GM23338 (cell line): ENCODE measurements at regions not wholly inside any gene's neighbourhood (a gene's known extent, or its start where the extent isn't known, plus 50 kb on each side); places are given as distances from the start of the nearest gene placed in this dataset.

Experiments used
- ATAC-seq: fragments of 200-7000 bp; cut with Tn5 transposase; 3 replicates; pipeline ENCODE4 v1.9.1; 2020
- DNase-seq: peaks from one replicate; pipeline ENCODE4 v3.0.0-alpha.2; 2015; ENCODE audit warnings: low spot score
- H2AFZ ChIP-seq: fragments of 200-600 bp; sonication (generic); 2 replicates; pipeline ENCODE4 v1.8.0; 2016; ENCODE audit warnings: antibody characterized with exemption, mild to moderate bottlenecking, moderate library complexity
- H3F3A ChIP-seq: fragments of 200-600 bp; sonication (generic); replicated peaks from 2 replicates; pipeline ENCODE4 v1.8.0; 2017; ENCODE audit warnings: antibody characterized with exemption, mixed run types, low read depth
- H3K27ac ChIP-seq: fragments of 200-600 bp; sonication (generic); 2 replicates; pipeline ENCODE4 v1.6.1; 2016; ENCODE audit warnings: low read depth
- H3K27me3 ChIP-seq: fragments of 200-600 bp; sonication (generic); 2 replicates; pipeline ENCODE4 v1.8.0; 2016; ENCODE audit warnings: mild to moderate bottlenecking, mixed run types, moderate library complexity; ENCODE audit not compliant: insufficient read depth
- H3K36me3 ChIP-seq: fragments of 200-600 bp; sonication (generic); 2 replicates; pipeline ENCODE4 v1.8.0; 2016; ENCODE audit warnings: mild to moderate bottlenecking; ENCODE audit not compliant: insufficient read depth
- H3K4me1 ChIP-seq: fragments of 200-600 bp; sonication (generic); 2 replicates; pipeline ENCODE4 v1.8.0; 2016; ENCODE audit warnings: mild to moderate bottlenecking, moderate library complexity; ENCODE audit not compliant: insufficient read depth
- H3K4me2 ChIP-seq: fragments of 200-600 bp; sonication (generic); 2 replicates; pipeline ENCODE4 v1.7.1; 2017; ENCODE audit warnings: mixed run types
- H3K4me3 ChIP-seq: fragments of 200-600 bp; sonication (generic); 2 replicates; pipeline ENCODE4 v1.6.1; 2016; ENCODE audit warnings: mixed run types
- H3K79me2 ChIP-seq: fragments of 200-600 bp; sonication (generic); replicated peaks from 2 replicates; pipeline ENCODE4 v1.8.0; 2017; ENCODE audit warnings: mild to moderate bottlenecking; ENCODE audit not compliant: insufficient read depth
- H3K9me2 ChIP-seq: fragments of 200-600 bp; sonication (generic); 2 replicates; pipeline ENCODE4 v1.8.0; 2017; ENCODE audit not compliant: insufficient read depth
- H4K20me1 ChIP-seq: fragments of 200-600 bp; sonication (generic); replicated peaks from 2 replicates; pipeline ENCODE4 v1.8.0; 2017; ENCODE audit warnings: mild to moderate bottlenecking; ENCODE audit not compliant: insufficient read depth
- H3K27ac Mint-ChIP-seq: 2 replicates; pipeline ENCODE4 v1.8.0; 2020; ENCODE audit warnings: inconsistent platforms, mild to moderate bottlenecking, moderate library complexity, mixed read lengths
- H3K27me3 Mint-ChIP-seq: 3 replicates; pipeline ENCODE4 v1.8.0; 2022; ENCODE audit warnings: low read depth, mild to moderate bottlenecking, moderate library complexity, mixed read lengths, inconsistent platforms; ENCODE audit not compliant: insufficient read depth, poor library complexity
- H3K36me3 Mint-ChIP-seq: 3 replicates; pipeline ENCODE4 v1.8.0; 2021; ENCODE audit warnings: low read depth, mild to moderate bottlenecking, inconsistent platforms, moderate library complexity, mixed read lengths
- H3K4me1 Mint-ChIP-seq: 3 replicates; pipeline ENCODE4 v1.8.0; 2020; ENCODE audit warnings: mild to moderate bottlenecking, inconsistent platforms, mixed read lengths
- H3K4me3 Mint-ChIP-seq: 3 replicates; pipeline ENCODE4 v1.8.0; 2021; ENCODE audit warnings: moderate library complexity, mild to moderate bottlenecking, inconsistent platforms, mixed read lengths
- H3K9me3 Mint-ChIP-seq: 3 replicates; pipeline ENCODE4 v1.8.0; 2020; ENCODE audit warnings: moderate library complexity, mild to moderate bottlenecking, inconsistent platforms, mixed read lengths
- CREB1 ChIP-seq: fragments of 250-450 bp; sonication (Bioruptor Pico); IDR thresholded peaks from 2 replicates; pipeline ENCODE4 v1.5.0; 2020; ENCODE audit warnings: low read depth, mild to moderate bottlenecking, moderate library complexity
- EZH2 ChIP-seq: fragments of 200-600 bp; sonication (generic); IDR thresholded peaks from one replicate; pipeline ENCODE4 v1.8.0; 2017; ENCODE audit warnings: antibody characterized with exemption, mild to moderate bottlenecking, low read depth; ENCODE audit not compliant: unreplicated experiment
- EZH2phosphoT487 ChIP-seq: fragments of 200-600 bp; sonication (generic); IDR thresholded peaks from one replicate; pipeline ENCODE4 v1.8.1; 2018; ENCODE audit warnings: antibody characterized with exemption; ENCODE audit not compliant: unreplicated experiment
- JUNB ChIP-seq: IDR thresholded peaks from one replicate; pipeline ENCODE4 v1.6.1; 2016; ENCODE audit warnings: antibody characterized with exemption; ENCODE audit not compliant: unreplicated experiment
- NANOG ChIP-seq: IDR thresholded peaks from 2 replicates; pipeline ENCODE4 v1.6.1; 2016; ENCODE audit warnings: antibody characterized with exemption, borderline replicate concordance
- POLR2AphosphoS5 ChIP-seq: IDR thresholded peaks from 2 replicates; pipeline ENCODE4 v1.6.1; 2016; ENCODE audit warnings: antibody characterized with exemption, low read depth
- STAT1 ChIP-seq: IDR thresholded peaks from one replicate; pipeline ENCODE4 v1.6.1; 2016; ENCODE audit warnings: antibody characterized with exemption; ENCODE audit not compliant: unreplicated experiment
- ZNF114 ChIP-seq: fragments of 250-450 bp; sonication (Bioruptor Pico); IDR thresholded peaks from 2 replicates; pipeline ENCODE4 v1.5.0; 2020; ENCODE audit warnings: mild to moderate bottlenecking, moderate library complexity
- ZNF331 ChIP-seq: fragments of 250-450 bp; sonication (Bioruptor Pico); IDR thresholded peaks from 2 replicates; pipeline ENCODE4 v1.5.0; 2020; ENCODE audit warnings: low read depth, mild to moderate bottlenecking, moderate library complexity
- TF ChIP-seq, protein P1 (sequence below): IDR thresholded peaks from 2 replicates; pipeline ENCODE4 v1.6.1; 2016; ENCODE audit warnings: antibody characterized with exemption
- TF ChIP-seq, protein P2 (sequence below): IDR thresholded peaks from one replicate; pipeline ENCODE4 v1.6.1; 2018; ENCODE audit warnings: antibody characterized with exemption; ENCODE audit not compliant: unreplicated experiment
- TF ChIP-seq, protein P3 (sequence below), 2 experiments: fragments of 200-600 bp in 1 of 2; sonication (generic) in 1 of 2; conservative IDR thresholded peaks; 2 replicates each; pipeline versions ENCODE4 v1.5.1 to v1.6.1; 2016 to 2017; ENCODE audit warnings: antibody characterized with exemption in 2 of 2, low read depth in 2 of 2, mild to moderate bottlenecking in 2 of 2, moderate library complexity in 1 of 2
- TF ChIP-seq, protein P4 (sequence below): fragments of 250-450 bp; sonication (Bioruptor Pico); IDR thresholded peaks from 2 replicates; pipeline ENCODE4 v1.5.0; 2020; ENCODE audit warnings: mild to moderate bottlenecking, moderate library complexity

DNA sequence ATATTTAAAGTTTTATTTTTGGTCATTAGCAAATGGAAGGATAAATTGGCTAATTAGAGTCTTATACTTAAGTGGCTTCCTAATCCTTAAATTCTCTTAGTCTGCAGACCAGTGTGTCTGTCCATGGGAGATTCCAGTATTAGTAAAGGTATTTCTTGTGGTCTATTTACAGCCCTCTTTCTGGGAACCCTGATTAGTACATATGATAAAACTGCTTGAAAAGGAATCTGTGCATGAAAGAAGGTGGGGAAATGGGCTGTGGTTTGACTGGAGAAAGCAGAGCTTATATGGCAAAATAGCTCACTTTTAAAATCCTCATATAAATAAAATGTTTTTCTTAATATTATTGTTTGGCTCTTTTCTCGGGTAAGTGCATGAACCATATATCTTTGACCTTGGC, 124.5 kb upstream of the RHOBTB1 start:
- H3K4me1 ChIP-seq, result no peaks in the 10 kb centered on the region
- H3K36me3 ChIP-seq, result no peaks in the 10 kb centered on the region
- no peaks in the 10 kb centered on the region for H3K36me3 Mint-ChIP-seq
- no peak overlapping the region for H3K4me3 ChIP-seq
- ATAC-seq (no peak), DNase-seq (no peak)
- no peaks in the 10 kb centered on the region for H3K4me1 Mint-ChIP-seq
- H3K27ac ChIP-seq, result no peak overlapping the region
- H3K27ac Mint-ChIP-seq, result no peak overlapping the region
- H3K79me2 ChIP-seq, result no peaks in the 10 kb centered on the region
- TF ChIP-seq, protein P1, sequence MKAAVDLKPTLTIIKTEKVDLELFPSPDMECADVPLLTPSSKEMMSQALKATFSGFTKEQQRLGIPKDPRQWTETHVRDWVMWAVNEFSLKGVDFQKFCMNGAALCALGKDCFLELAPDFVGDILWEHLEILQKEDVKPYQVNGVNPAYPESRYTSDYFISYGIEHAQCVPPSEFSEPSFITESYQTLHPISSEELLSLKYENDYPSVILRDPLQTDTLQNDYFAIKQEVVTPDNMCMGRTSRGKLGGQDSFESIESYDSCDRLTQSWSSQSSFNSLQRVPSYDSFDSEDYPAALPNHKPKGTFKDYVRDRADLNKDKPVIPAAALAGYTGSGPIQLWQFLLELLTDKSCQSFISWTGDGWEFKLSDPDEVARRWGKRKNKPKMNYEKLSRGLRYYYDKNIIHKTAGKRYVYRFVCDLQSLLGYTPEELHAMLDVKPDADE, result no peak
- TF ChIP-seq STAT1, result no peak
- no peak for TF ChIP-seq EZH2
- TF ChIP-seq POLR2AphosphoS5, result no peak
- TF ChIP-seq, protein P2, sequence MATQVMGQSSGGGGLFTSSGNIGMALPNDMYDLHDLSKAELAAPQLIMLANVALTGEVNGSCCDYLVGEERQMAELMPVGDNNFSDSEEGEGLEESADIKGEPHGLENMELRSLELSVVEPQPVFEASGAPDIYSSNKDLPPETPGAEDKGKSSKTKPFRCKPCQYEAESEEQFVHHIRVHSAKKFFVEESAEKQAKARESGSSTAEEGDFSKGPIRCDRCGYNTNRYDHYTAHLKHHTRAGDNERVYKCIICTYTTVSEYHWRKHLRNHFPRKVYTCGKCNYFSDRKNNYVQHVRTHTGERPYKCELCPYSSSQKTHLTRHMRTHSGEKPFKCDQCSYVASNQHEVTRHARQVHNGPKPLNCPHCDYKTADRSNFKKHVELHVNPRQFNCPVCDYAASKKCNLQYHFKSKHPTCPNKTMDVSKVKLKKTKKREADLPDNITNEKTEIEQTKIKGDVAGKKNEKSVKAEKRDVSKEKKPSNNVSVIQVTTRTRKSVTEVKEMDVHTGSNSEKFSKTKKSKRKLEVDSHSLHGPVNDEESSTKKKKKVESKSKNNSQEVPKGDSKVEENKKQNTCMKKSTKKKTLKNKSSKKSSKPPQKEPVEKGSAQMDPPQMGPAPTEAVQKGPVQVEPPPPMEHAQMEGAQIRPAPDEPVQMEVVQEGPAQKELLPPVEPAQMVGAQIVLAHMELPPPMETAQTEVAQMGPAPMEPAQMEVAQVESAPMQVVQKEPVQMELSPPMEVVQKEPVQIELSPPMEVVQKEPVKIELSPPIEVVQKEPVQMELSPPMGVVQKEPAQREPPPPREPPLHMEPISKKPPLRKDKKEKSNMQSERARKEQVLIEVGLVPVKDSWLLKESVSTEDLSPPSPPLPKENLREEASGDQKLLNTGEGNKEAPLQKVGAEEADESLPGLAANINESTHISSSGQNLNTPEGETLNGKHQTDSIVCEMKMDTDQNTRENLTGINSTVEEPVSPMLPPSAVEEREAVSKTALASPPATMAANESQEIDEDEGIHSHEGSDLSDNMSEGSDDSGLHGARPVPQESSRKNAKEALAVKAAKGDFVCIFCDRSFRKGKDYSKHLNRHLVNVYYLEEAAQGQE, result no peak
- TF ChIP-seq, protein P3, sequence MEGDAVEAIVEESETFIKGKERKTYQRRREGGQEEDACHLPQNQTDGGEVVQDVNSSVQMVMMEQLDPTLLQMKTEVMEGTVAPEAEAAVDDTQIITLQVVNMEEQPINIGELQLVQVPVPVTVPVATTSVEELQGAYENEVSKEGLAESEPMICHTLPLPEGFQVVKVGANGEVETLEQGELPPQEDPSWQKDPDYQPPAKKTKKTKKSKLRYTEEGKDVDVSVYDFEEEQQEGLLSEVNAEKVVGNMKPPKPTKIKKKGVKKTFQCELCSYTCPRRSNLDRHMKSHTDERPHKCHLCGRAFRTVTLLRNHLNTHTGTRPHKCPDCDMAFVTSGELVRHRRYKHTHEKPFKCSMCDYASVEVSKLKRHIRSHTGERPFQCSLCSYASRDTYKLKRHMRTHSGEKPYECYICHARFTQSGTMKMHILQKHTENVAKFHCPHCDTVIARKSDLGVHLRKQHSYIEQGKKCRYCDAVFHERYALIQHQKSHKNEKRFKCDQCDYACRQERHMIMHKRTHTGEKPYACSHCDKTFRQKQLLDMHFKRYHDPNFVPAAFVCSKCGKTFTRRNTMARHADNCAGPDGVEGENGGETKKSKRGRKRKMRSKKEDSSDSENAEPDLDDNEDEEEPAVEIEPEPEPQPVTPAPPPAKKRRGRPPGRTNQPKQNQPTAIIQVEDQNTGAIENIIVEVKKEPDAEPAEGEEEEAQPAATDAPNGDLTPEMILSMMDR (conservative IDR thresholded peaks at IDR 0.05; ENCODE audit: low read depth in 2 of 2), result no peak
- TF ChIP-seq JUNB, result no peak
- no peak for TF ChIP-seq ZNF114 (CRISPR knock-in tag)
- TF ChIP-seq ZNF331 (CRISPR knock-in tag), result no peak
- TF ChIP-seq CREB1 (CRISPR knock-in tag), result no peak
- TF ChIP-seq EZH2phosphoT487, result no peak
- TF ChIP-seq, protein P4, sequence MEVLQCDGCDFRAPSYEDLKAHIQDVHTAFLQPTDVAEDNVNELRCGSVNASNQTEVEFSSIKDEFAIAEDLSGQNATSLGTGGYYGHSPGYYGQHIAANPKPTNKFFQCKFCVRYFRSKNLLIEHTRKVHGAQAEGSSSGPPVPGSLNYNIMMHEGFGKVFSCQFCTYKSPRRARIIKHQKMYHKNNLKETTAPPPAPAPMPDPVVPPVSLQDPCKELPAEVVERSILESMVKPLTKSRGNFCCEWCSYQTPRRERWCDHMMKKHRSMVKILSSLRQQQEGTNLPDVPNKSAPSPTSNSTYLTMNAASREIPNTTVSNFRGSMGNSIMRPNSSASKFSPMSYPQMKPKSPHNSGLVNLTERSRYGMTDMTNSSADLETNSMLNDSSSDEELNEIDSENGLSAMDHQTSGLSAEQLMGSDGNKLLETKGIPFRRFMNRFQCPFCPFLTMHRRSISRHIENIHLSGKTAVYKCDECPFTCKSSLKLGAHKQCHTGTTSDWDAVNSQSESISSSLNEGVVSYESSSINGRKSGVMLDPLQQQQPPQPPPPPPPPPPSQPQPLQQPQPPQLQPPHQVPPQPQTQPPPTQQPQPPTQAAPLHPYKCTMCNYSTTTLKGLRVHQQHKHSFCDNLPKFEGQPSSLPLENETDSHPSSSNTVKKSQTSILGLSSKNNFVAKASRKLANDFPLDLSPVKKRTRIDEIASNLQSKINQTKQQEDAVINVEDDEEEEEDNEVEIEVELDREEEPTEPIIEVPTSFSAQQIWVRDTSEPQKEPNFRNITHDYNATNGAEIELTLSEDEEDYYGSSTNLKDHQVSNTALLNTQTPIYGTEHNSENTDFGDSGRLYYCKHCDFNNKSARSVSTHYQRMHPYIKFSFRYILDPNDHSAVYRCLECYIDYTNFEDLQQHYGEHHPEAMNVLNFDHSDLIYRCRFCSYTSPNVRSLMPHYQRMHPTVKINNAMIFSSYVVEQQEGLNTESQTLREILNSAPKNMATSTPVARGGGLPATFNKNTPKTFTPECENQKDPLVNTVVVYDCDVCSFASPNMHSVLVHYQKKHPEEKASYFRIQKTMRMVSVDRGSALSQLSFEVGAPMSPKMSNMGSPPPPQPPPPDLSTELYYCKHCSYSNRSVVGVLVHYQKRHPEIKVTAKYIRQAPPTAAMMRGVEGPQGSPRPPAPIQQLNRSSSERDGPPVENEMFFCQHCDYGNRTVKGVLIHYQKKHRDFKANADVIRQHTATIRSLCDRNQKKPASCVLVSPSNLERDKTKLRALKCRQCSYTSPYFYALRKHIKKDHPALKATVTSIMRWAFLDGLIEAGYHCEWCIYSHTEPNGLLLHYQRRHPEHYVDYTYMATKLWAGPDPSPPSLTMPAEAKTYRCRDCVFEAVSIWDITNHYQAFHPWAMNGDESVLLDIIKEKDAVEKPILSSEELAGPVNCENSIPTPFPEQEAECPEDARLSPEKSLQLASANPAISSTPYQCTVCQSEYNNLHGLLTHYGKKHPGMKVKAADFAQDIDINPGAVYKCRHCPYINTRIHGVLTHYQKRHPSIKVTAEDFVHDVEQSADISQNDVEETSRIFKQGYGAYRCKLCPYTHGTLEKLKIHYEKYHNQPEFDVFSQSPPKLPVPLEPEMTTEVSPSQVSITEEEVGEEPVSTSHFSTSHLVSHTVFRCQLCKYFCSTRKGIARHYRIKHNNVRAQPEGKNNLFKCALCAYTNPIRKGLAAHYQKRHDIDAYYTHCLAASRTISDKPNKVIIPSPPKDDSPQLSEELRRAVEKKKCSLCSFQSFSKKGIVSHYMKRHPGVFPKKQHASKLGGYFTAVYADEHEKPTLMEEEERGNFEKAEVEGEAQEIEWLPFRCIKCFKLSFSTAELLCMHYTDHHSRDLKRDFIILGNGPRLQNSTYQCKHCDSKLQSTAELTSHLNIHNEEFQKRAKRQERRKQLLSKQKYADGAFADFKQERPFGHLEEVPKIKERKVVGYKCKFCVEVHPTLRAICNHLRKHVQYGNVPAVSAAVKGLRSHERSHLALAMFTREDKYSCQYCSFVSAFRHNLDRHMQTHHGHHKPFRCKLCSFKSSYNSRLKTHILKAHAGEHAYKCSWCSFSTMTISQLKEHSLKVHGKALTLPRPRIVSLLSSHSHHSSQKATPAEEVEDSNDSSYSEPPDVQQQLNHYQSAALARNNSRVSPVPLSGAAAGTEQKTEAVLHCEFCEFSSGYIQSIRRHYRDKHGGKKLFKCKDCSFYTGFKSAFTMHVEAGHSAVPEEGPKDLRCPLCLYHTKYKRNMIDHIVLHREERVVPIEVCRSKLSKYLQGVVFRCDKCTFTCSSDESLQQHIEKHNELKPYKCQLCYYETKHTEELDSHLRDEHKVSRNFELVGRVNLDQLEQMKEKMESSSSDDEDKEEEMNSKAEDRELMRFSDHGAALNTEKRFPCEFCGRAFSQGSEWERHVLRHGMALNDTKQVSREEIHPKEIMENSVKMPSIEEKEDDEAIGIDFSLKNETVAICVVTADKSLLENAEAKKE (CRISPR knock-in tag), result no peak
- no peak for TF ChIP-seq NANOG
- H3K9me2 ChIP-seq, result no peaks in the 10 kb centered on the region; the same call in 1 of the 2 replicates
- no peaks in the 10 kb centered on the region for H3K27me3 Mint-ChIP-seq
- H4K20me1 ChIP-seq, result no peaks in the 10 kb centered on the region
- H3K27me3 ChIP-seq, result no peaks in the 10 kb centered on the region
- no peaks in the 10 kb centered on the region for H3K9me3 Mint-ChIP-seq
- H3K4me2 ChIP-seq, result no peak overlapping the region
- H3K4me3 Mint-ChIP-seq, result no peak overlapping the region
- no peaks in the 10 kb centered on the region for H3F3A ChIP-seq
- H2AFZ ChIP-seq, result no peak overlapping the region
